Ovary (tissue), 3 donors: ENCODE measurements at regions not wholly inside any gene's neighbourhood (a gene's known extent, or its start where the extent isn't known, plus 50 kb on each side); places are given as distances from the start of the nearest gene placed in this dataset.

Experiments used
- EP300 ChIP-seq: sonication (generic); formaldehyde crosslinking; IDR thresholded peaks from one replicate; pipeline ENCODE4 v1.6.1; 2017; ENCODE audit warnings: antibody characterized with exemption
- TF ChIP-seq, protein P1 (sequence below), 3 donors: fragments of 450-650 bp in 2 of 3; fragments of 200-600 bp in 1 of 3; IDR thresholded peaks; one replicate each; pipeline versions ENCODE4 v1.5.1 to v1.8.0; 2016 to 2022; ENCODE audit warnings: antibody characterized with exemption in 3 of 3, mild to moderate bottlenecking in 1 of 3
- donor health status: DM: no; HTN: no; CAD: no.

DNA sequence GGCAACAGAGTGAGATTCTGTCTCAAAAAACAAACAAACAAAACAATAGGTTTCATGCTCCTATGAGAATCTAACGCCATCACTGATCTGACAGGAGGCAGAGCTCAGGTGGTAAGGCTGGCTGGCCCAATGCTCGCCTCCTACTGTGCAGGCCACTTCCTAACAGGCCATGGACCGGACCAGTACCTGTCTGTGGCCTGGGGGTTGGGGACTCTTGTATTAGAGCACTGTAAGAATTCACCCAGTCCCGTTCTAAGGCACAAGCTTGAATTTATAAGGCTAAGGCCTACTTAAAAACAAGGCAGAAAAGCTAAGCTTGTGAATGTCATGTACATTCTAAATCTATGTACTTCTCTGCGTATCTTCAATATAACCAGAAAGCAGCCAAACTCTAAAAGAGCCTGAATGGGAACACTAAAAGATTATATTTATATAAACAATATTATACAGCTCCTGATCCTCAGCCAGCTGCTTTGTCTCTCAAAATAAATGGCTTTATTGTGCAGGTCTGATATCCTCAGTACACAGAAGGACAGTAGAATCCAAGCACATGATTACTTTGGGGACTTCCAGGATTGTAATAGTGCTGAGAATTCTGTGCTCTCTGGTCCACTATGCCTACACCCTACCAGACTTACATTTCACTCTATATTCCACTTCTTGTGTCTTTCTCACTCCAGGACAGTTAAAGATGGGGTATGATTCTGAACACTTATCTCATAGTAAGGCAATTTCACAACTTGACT lies 64.5 kb upstream of the DST start:
- TF ChIP-seq, protein P1, sequence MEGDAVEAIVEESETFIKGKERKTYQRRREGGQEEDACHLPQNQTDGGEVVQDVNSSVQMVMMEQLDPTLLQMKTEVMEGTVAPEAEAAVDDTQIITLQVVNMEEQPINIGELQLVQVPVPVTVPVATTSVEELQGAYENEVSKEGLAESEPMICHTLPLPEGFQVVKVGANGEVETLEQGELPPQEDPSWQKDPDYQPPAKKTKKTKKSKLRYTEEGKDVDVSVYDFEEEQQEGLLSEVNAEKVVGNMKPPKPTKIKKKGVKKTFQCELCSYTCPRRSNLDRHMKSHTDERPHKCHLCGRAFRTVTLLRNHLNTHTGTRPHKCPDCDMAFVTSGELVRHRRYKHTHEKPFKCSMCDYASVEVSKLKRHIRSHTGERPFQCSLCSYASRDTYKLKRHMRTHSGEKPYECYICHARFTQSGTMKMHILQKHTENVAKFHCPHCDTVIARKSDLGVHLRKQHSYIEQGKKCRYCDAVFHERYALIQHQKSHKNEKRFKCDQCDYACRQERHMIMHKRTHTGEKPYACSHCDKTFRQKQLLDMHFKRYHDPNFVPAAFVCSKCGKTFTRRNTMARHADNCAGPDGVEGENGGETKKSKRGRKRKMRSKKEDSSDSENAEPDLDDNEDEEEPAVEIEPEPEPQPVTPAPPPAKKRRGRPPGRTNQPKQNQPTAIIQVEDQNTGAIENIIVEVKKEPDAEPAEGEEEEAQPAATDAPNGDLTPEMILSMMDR (IDR thresholded peaks at IDR 0.05) = no peak
- no peak for TF ChIP-seq EP300
